H9 (cell line): ENCODE measurements at regions not wholly inside any gene's neighbourhood (a gene's known extent, or its start where the extent isn't known, plus 50 kb on each side); places are given as distances from the start of the nearest gene placed in this dataset.

Source experiments
- DNase-seq: peaks from one replicate; pipeline ENCODE4 v3.0.0-alpha.2; 2017
- H2AFZ ChIP-seq: one replicate; pipeline ENCODE4 v1.6.1; 2013; ENCODE audit warnings: mild to moderate bottlenecking, low read length, control low read depth, moderate library complexity
- H2AK5ac ChIP-seq: 2 replicates; pipeline ENCODE4 v1.6.1; 2013; ENCODE audit warnings: low read length, control low read depth, mixed read lengths; ENCODE audit not compliant: insufficient read length
- H2BK120ac ChIP-seq: one replicate; pipeline ENCODE4 v1.6.1; 2013; ENCODE audit warnings: low read depth, mild to moderate bottlenecking, low read length, control low read depth, inconsistent platforms; ENCODE audit not compliant: poor library complexity, severe bottlenecking
- H2BK12ac ChIP-seq: 2 replicates; pipeline ENCODE4 v1.6.1; 2013; ENCODE audit warnings: low read length, control low read depth, mixed read lengths, low read depth; ENCODE audit not compliant: insufficient read length
- H2BK15ac ChIP-seq: 2 replicates; pipeline ENCODE4 v1.6.1; 2013; ENCODE audit warnings: low read depth, low read length, control low read depth
- H2BK20ac ChIP-seq: one replicate; pipeline ENCODE4 v1.6.1; 2013; ENCODE audit warnings: low read depth, mild to moderate bottlenecking, low read length, control low read depth, inconsistent platforms; ENCODE audit not compliant: poor library complexity, severe bottlenecking
- H2BK5ac ChIP-seq: 2 replicates; pipeline ENCODE4 v1.6.1; 2013; ENCODE audit warnings: low read length, control low read depth, mixed read lengths; ENCODE audit not compliant: insufficient read length
- H3K14ac ChIP-seq: 2 replicates; pipeline ENCODE4 v1.6.1; 2013; ENCODE audit warnings: low read length, control low read depth; ENCODE audit not compliant: insufficient read depth
- H3K18ac ChIP-seq: 2 replicates; pipeline ENCODE4 v1.6.1; 2013; ENCODE audit warnings: low read depth, mild to moderate bottlenecking, mixed read lengths, low read length, control low read depth; ENCODE audit not compliant: insufficient read length
- H3K23ac ChIP-seq: 2 replicates; pipeline ENCODE4 v1.6.1; 2013; ENCODE audit warnings: low read length, control low read depth, mixed read lengths, low read depth; ENCODE audit not compliant: insufficient read length
- H3K23me2 ChIP-seq: 2 replicates; pipeline ENCODE4 v1.6.1; 2013; ENCODE audit warnings: low read depth, mild to moderate bottlenecking, mixed read lengths, low read length, control low read depth; ENCODE audit not compliant: insufficient read length, poor library complexity, severe bottlenecking
- H3K27ac ChIP-seq: 2 replicates; pipeline ENCODE4 v1.5.1; 2013; ENCODE audit warnings: low read length, control low read depth, mixed read lengths, low read depth; ENCODE audit not compliant: insufficient read length
- H3K27me3 ChIP-seq: 2 replicates; pipeline ENCODE4 v1.6.1; 2013; ENCODE audit warnings: low read length, control low read depth, inconsistent platforms; ENCODE audit not compliant: insufficient read depth
- H3K4ac ChIP-seq: 2 replicates; pipeline ENCODE4 v1.6.1; 2013; ENCODE audit warnings: low read depth, mild to moderate bottlenecking, control low read depth, inconsistent platforms, low read length, moderate library complexity
- H3K4me1 ChIP-seq: 2 replicates; pipeline ENCODE4 v1.6.1; 2013; ENCODE audit warnings: low read length, control low read depth, inconsistent platforms; ENCODE audit not compliant: insufficient read depth
- H3K4me2 ChIP-seq: 2 replicates; pipeline ENCODE4 v1.6.1; 2013; ENCODE audit warnings: low read length, control low read depth, mixed read lengths; ENCODE audit not compliant: insufficient read length, insufficient read depth
- H3K56ac ChIP-seq: 2 replicates; pipeline ENCODE4 v1.6.1; 2013; ENCODE audit warnings: low read depth, mild to moderate bottlenecking, mixed read lengths, low read length, control low read depth; ENCODE audit not compliant: insufficient read length
- H3K79me1 ChIP-seq: 2 replicates; pipeline ENCODE4 v1.6.1; 2013; ENCODE audit warnings: low read depth, mild to moderate bottlenecking, moderate library complexity, low read length, control low read depth, inconsistent platforms; ENCODE audit not compliant: insufficient read depth, poor library complexity, severe bottlenecking
- H3K79me2 ChIP-seq: 2 replicates; pipeline ENCODE4 v1.6.1; 2013; ENCODE audit warnings: low read length, control low read depth, inconsistent platforms; ENCODE audit not compliant: insufficient read depth
- H3K9ac ChIP-seq: 2 replicates; pipeline ENCODE4 v1.6.1; 2013; ENCODE audit warnings: low read length, control low read depth, mixed read lengths; ENCODE audit not compliant: insufficient read length; ENCODE audit errors: extremely low read depth
- H3K9me3 ChIP-seq: one replicate; pipeline ENCODE4 v1.6.1; 2013; ENCODE audit warnings: low read depth, low read length, inconsistent platforms; ENCODE audit not compliant: control insufficient read depth
- H3T11ph ChIP-seq: one replicate; pipeline ENCODE4 v1.6.1; 2013; ENCODE audit warnings: mild to moderate bottlenecking, low read length, control low read depth, inconsistent platforms
- H4K20me1 ChIP-seq: one replicate; pipeline ENCODE4 v1.6.1; 2013; ENCODE audit not compliant: control insufficient read depth, insufficient read length, insufficient read depth
- H4K5ac ChIP-seq: 2 replicates; pipeline ENCODE4 v1.6.1; 2013; ENCODE audit warnings: low read depth, mild to moderate bottlenecking, mixed read lengths, low read length, control low read depth; ENCODE audit not compliant: insufficient read length
- H4K8ac ChIP-seq: replicated peaks from 2 replicates; pipeline ENCODE4 v1.6.1; 2013; ENCODE audit warnings: low read length, control low read depth, mixed read lengths, low read depth; ENCODE audit not compliant: insufficient read length
- H4K91ac ChIP-seq: 2 replicates; pipeline ENCODE4 v1.6.1; 2013; ENCODE audit warnings: low read depth, mild to moderate bottlenecking, moderate library complexity, mixed read lengths, low read length, control low read depth; ENCODE audit not compliant: insufficient read length
- H3K27ac Mint-ChIP-seq, 3 experiments: 2 replicates in 2 of 3; 3 replicates in 1 of 3; pipeline ENCODE4 v1.8.0; 2020 to 2021; ENCODE audit warnings: mixed read lengths in 3 of 3, mild to moderate bottlenecking in 1 of 3, moderate library complexity in 1 of 3
- H3K27me3 Mint-ChIP-seq: 2 replicates; pipeline ENCODE4 v1.8.0; 2021; ENCODE audit warnings: low read depth, mild to moderate bottlenecking, moderate library complexity, mixed read lengths
- H3K36me3 Mint-ChIP-seq, 3 experiments: 2 replicates in 2 of 3; 3 replicates in 1 of 3; pipeline ENCODE4 v1.8.0; 2020 to 2021; ENCODE audit warnings: low read depth in 3 of 3, mixed read lengths in 3 of 3; ENCODE audit not compliant: insufficient read depth in 1 of 3
- H3K4me1 Mint-ChIP-seq, 2 experiments: 2 replicates each; pipeline ENCODE4 v1.8.0; 2020; ENCODE audit warnings: mixed read lengths in 2 of 2
- H3K4me3 Mint-ChIP-seq, 2 experiments: 2 replicates in 1 of 2; 3 replicates in 1 of 2; pipeline ENCODE4 v1.8.0; 2020 to 2021; ENCODE audit warnings: mild to moderate bottlenecking in 2 of 2, mixed read lengths in 2 of 2, moderate library complexity in 1 of 2
- H3K9me3 Mint-ChIP-seq, 2 experiments: 2 replicates in 1 of 2; 3 replicates in 1 of 2; pipeline ENCODE4 v1.8.0; 2020; ENCODE audit warnings: mild to moderate bottlenecking in 2 of 2, mixed read lengths in 2 of 2, moderate library complexity in 1 of 2
- CTCF ChIP-seq: fragments of 200-600 bp; sonication (generic); conservative IDR thresholded peaks from 3 replicates; pipeline ENCODE4 v1.8.0; 2021; ENCODE audit warnings: antibody characterized with exemption, mild to moderate bottlenecking
- WGBS: extraction: QIAGEN DNeasy Blood & Tissue Kit; methylation state at CpG from one replicate; pipeline ENCODE4 v1.1.7; 2013; ENCODE audit warnings: missing lambda C conversion rate, low lambda C conversion rate, mixed read lengths; ENCODE audit not compliant: insufficient read length; ENCODE audit errors: extremely low coverage; 5-methylcytosine and 5-hydroxymethylcytosine counted together

DNA sequence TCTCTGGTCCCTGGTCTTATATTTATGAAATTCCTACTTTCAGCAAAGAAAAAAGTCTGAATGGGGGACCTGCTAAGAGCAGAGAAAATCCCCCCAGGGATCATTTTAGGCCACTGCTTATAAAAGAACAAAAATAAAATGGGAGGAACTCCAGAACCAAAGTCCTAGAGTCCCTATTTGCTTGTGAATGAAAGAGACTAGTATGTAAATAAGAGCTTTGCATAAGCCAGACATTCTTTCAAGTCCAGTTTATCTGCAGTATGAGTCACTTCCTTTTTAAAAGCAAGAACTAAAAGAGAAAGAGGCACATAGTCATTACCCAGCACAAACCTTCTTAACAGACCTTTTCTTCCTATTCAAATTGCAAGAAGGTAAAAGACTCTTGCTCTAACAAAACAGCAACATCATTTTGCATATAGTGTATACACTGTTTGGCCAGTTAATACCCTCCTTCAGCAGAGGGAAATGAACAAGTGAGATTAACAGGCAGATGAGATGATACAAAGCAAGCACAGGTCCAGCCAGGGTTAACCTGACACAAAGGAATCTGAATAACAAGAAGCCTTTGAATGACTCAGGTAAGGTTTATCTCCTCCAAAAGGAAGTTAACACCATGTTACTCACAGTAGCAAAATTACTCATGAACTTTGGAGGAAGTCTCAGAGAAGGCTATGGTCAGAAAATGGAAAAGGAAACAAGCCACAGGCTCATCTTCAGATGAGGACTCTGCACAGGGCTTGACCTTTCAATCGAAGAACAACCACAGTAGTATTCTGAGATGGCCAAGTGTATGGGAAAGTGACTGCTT lies 87.3 kb downstream of the PHLDA1 start:
- Histone ChIP-seq H3K79me2 (no peaks in the 10 kb centered on the region), H3K9me3 (no peaks in the 10 kb centered on the region), H3K27me3 (no peaks in the 10 kb centered on the region), H3K79me1 (no peaks in the 10 kb centered on the region), H3K4me1 (peaks cover 7% of the 10 kb centered on the region; the same call in 1 of the 2 replicates), H4K20me1 (no peaks in the 10 kb centered on the region), H4K5ac (no peak overlapping the region), H3K27ac (peak overlapping the region; percentile 97), H4K8ac (no peak overlapping the region), H3K4ac (0 out of 2 replicates have a peak overlapping the region, but pooled peaks have one; percentile 71), H2BK120ac (peak overlapping the region; percentile 67), H2BK15ac (no peak overlapping the region), H3T11ph (peak overlapping the region; percentile 5), H3K56ac (no peak overlapping the region), H3K9ac (no peak overlapping the region), H3K14ac (peak overlapping the region; percentile 17; the same call in 1 of the 2 replicates), H2BK5ac (peak overlapping the region; percentile 41), H2AFZ (no peak overlapping the region), H2AK5ac (no peak overlapping the region), H3K18ac (peak overlapping the region; percentile 60), H3K4me2 (peak overlapping the region; percentile 29), H2BK12ac (no peak overlapping the region), H4K91ac (peak overlapping the region; percentile 91), H3K23ac (no peak overlapping the region), H3K23me2 (no peaks in the 10 kb centered on the region), H2BK20ac (no peak overlapping the region)
- H3K4me1 Mint-ChIP-seq: peaks cover 24 to 32% of the 10 kb centered on the region in 2 experiments
- no peaks in the 10 kb centered on the region for H3K27me3 Mint-ChIP-seq
- peak overlapping the region; percentile 97 to 98 (median 97) for H3K27ac Mint-ChIP-seq
- H3K4me3 Mint-ChIP-seq: no peak overlapping the region; a peak in 1 of 5 replicates
- no CpG with 5 or more reads among the region's 1 CpG for WGBS
- TF ChIP-seq CTCF: no peak
- peak; percentile 62 for DNase-seq
- peaks cover 7 to 19% (median 8%) of the 10 kb centered on the region in 3 experiments for H3K36me3 Mint-ChIP-seq
- H3K9me3 Mint-ChIP-seq: peaks cover 12 to 16% of the 10 kb centered on the region in 2 experiments
